RCC 7860 (cell line): ENCODE measurements at regions not wholly inside any gene's neighbourhood (a gene's known extent, or its start where the extent isn't known, plus 50 kb on each side); places are given as distances from the start of the nearest gene placed in this dataset.

Experiments used
- DNase-seq: peaks from one replicate; pipeline ENCODE4 v3.0.0-alpha.2; 2015; ENCODE audit warnings: low spot score
- FAIRE-seq: peaks from 2 replicates; lab custom pipeline; 2012; peaks lifted over from hg19 to GRCh38; lab: Jason Lieb, UNC

GRCh38 chr2:217113491-217113890 lies 253.6 kb upstream of the TNP1 start:
- no peak for FAIRE-seq
- DNase-seq = no peak

DNA sequence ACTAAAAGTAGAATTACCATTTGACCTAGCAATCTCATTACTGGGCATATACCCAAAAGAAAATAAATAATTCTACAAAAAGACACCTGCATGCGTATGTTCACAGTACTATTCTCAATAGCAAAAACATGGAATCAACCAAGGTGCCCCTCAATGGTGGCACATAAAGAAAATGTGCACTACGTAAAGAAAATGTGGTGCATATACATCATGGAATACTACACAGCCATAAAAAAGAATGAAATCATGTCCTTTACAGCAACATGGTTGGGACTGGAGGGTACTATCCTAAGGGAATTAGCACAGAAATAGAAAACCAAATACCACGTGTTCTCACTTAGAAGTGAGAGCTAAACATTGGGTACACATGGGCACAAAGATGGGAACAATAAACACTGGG lies 250.7 kb upstream of the TNP1 start:
- no peak for DNase-seq
- no peak for FAIRE-seq

GRCh38 chr2:217108575-217109027 lies 248.7 kb upstream of the TNP1 start:
- DNase-seq (no peak), FAIRE-seq (no peak)

DNA sequence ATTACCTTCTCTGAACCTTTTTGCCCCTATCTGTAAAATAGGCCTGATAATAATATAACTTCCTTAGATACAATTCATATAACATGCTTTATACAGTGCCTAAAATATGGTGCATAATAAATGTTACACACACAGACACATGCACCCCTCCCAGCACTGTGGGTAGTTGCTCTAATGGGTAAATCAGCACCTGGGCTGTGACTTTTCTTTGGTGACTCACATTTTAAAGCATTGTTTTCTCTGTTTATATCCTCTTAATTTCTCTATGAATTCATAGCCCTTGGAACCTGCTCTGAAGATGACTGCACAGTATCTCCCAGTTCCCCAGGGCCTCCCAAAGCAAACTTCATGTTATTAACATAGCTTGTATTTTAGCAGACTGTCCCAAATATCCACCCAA lies 248.2 kb upstream of the TNP1 start:
- DNase-seq = no peak
- FAIRE-seq = no peak

DNA sequence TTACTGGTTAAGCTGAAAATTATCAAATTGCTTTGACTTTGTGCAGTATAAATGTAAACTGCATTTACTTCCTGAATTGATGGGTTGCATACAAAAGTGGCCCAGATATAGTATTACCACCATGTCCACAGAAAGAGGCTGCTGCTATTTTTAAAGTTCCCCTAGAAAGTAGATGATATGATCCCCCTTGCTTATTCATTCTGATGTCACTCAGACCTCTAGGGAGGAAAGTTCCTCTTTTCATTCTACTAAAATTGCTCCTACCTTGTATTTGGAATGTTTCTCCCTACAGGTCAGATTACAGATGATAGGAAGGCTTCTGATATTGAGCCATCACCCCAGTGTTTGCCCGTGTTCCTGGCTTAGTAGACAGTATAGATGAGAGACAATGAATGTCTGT lies 247.6 kb upstream of the TNP1 start:
- DNase-seq = no peak
- FAIRE-seq = no peak

DNA sequence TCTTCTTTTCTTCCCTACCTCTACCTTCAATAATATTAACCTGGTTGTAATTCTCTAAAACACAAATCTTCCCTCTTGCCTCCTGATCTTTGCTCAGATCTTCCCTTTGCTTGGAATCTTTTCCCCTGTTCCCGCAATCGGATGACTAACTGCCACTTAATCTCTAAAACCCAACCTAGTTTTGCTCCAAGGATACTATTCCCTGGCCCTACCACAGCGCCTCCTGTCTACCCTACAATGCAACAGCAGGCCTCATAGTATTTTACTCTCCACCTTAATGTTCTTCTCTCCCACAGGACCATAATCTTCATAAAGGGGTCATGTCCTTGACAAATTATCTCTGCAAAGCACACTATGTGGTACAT lies 246.8 kb upstream of the TNP1 start:
- DNase-seq = peak; percentile 82

DNA sequence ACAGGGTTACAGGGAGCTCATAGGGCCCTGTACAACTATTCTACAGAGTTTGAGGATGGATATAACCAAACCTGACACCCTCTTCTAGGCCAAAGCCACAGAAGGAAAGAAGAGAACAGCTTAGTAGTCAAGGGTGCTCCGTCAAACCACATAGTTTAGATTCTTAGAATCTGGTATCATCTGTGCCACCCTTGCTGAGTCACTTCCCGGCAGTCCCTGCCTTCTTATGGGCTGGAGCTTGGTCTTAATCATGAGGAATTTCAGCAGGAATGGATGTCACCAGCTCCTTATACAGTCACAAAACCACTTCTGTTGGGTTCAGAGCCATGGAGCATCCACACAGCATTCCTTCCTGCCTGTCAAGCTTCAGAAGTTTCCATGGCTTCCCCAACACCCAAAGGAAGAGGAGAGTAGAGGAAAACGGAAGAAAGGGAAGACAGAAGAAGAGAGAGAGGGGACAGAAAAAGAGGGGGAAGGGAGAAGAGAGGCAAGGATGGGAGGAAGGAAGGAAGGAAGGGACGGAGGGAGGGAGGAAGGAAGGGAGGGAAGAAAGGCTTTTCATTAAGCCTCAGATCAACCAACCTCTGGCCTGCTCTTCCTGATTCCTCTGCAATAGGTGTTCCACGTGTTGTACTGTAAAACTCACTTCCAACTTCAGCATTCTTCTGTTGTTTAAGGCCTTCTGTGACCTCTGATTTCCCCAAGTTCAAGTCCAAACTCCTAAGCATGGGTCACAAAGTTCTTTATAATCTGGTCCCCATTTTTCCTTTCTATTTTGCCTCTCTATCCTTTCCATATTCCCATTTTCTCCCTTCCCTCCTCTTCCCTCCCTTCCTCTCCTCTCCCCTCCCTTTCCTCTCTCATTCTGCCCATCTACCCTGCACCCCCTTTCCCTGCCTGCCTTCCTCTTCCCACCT lies 246.1 kb upstream of the TNP1 start:
- peak; percentile 96 for FAIRE-seq
- peak; percentile 100 for DNase-seq

More for the DNA sequence above, 246.8 kb upstream of the TNP1 start:
- FAIRE-seq = peak; percentile 15

- FAIRE-seq (peak; percentile 53), DNase-seq (peak; percentile 81)
Measured at GRCh38 chr2:217103752-217104545, 244.1 kb upstream of the TNP1 start.

DNA sequence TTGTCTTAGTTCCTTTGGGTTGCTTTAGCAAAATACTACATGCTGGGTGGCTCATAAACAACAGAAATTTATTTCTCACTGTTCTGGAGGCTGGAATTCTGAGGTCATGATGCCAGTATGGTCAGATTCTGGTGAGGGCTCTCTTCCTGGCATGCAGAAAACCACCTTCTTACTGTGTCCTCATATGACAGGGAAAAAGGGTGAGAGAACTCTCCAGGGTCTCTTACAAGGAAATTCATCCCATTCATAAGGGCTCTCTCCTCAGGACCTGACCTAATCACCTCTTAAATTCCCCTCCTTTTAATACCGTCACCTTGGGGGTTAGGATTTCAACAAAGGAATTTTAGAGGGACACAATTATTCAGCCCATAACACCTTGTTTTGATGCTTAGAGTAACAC lies 243.1 kb upstream of the TNP1 start:
- peak; percentile 53 for DNase-seq
- no peak for FAIRE-seq

GRCh38 chr2:217101972-217102371 lies 242.1 kb upstream of the TNP1 start:
- no peak for FAIRE-seq
- DNase-seq = no peak

DNA sequence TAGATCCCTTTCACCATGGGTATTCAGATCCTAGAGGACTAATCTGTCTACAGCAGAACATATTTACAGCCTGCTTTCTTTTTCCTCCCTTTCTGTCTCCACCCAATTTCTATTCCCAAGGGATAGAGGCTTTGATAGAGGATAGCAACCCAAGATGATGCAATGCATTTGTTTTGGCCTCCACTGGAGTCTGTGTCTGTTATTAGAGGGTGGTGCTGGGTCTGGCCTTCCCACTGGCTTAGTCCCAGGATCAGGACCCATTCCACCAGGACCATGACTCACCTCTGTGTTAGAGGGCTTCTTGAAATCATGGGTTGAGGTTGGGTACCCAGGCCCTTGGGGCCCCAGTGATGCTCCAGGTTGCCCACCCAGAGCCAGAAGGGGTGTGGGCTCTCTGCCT lies 239.7 kb upstream of the TNP1 start:
- FAIRE-seq (no peak), DNase-seq (no peak)

DNA sequence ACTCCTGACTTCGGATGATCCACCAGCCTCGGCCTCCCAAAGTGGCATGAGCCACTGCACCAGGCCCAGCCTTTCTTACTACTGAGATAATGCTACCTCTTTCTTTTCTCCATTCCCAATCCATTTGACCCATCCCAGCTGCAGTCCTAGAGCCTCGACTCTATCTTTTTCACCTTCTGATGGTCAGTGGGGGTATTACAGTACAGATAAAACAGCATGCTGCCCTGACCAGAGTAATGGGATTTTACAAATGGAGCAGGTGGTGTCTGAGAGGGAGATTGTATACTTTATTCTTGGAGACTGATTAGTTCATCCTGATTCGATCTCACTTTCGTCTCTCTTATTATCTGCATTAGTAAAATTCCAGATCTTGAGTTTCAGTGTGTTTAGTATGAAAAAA lies 238.6 kb upstream of the TNP1 start:
- DNase-seq (no peak), FAIRE-seq (no peak)

GRCh38 chr2:217097346-217097745 lies 237.5 kb upstream of the TNP1 start:
- no peak for FAIRE-seq

GRCh38 chr2:217096474-217097225 lies 236.8 kb upstream of the TNP1 start:
- DNase-seq = no peak
- no peak for FAIRE-seq

More at GRCh38 chr2:217097346-217097745, 237.5 kb upstream of the TNP1 start:
- DNase-seq = no peak

DNA sequence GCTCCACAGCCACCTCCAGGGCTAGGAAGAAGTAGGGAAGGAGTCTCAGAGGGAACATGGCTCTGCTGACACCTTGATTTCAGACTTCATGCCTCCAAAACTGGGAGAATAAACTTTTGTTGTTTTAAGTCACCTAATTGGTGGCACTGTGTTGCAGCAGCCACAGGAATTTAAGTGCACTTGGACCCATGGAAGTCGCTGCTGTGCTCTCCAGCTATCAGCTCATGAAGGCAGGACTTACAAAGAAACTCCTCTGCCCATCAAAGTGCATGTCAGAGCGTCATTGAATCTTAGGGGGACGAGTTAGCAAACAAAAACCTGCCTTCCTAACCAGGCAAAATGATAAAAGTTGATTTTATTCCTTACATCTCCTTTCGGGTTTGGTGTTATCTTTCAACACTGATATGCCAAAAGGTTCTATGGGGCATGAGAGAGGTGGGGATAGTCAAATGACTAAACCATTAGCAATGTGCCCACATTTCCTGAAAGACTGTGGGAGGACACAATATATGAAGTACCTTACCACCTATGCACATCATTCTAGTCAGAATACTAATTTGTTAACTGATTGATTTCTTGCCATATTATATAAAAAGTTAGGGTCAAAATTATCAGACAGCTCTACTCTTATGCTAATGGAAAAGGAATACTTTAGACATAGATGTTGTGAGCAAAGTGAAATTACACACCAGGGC lies 235.8 kb upstream of the TNP1 start:
- FAIRE-seq (peak; percentile 49), DNase-seq (peak; percentile 37)

GRCh38 chr2:217092710-217093379 lies 233.0 kb upstream of the TNP1 start:
- DNase-seq = no peak
- no peak for FAIRE-seq

- DNase-seq (no peak), FAIRE-seq (no peak)
Measured at GRCh38 chr2:217091531-217091930, 231.7 kb upstream of the TNP1 start.

- no peak for DNase-seq
- FAIRE-seq = no peak
Measured at GRCh38 chr2:217090884-217091283, 231.0 kb upstream of the TNP1 start.

DNA sequence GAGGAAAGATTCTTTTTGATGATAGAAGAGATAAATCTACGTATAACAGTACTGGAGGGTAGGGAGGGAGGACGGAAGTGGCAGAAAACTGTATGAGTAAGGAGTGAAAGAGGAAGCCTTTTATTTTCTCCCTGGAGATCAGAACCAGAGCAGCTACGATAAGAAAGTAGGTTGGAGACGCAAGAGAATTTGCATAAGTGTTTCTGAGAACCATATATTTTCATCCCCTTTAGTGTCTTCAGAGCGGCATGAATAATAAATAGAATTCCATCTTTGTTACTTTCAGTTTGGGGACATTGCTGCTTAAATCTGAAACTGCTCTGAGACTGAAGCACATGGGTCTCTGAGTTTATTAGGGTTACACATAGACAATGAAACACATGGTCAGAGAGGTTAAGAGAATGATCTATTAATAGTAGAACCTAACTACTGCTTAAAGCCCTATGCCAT lies 230.2 kb upstream of the TNP1 start:
- FAIRE-seq (no peak), DNase-seq (no peak)

DNA sequence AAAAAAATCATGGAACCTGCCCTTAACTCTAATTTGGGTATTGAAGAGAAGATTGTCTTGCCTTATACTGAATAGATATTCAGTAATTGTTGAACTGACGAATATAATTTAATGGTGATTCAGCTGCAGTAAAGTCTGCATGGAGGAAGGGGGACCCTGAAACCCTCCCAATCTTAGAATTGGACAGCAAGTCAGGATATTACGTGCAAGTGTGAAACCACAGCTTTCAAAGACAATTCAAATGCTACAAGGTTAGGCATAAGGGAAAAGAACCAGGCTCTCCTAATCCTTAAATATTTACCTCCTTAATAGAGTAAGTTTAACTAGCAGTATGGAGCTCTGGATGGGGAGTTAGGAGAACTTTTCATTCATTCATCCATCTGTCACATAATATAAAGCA lies 226.9 kb upstream of the TNP1 start:
- DNase-seq = no peak
- FAIRE-seq = no peak
